NCI-H1092 (cell line): ENCODE measurements at regions not wholly inside any gene's neighbourhood (a gene's known extent, or its start where the extent isn't known, plus 50 kb on each side); places are given as distances from the start of the nearest gene placed in this dataset.
A peak's percentile ranks its signal among the peaks of the same experiment; 100 is the strongest.

Source experiments
- DNase-seq: peaks from one replicate; lab custom pipeline; 2025; lab: John Stamatoyannopoulos, UW

DNA sequence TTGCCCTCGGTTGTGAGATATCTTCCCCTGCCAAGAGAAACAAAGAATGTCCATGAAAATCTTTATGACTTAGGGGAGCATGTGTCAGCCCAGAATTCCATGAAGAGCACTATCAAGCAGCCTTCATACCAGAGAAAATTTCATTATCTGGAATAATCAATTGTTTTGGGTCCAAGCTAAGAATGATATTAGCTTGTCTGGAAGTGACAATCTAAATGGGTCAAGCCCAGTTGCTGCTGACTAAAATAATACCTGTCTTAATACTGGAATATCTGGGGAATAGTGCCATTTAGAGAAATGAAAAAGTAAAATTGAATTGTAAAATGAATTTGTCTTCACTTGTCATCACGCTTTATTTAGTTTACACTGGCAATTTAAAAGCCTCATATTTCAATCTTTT is 407.4 kb downstream of the PLA2G4A start:
- no peak for DNase-seq

GRCh38 chr1:187236676-187237075 is 407.9 kb downstream of the PLA2G4A start:
- DNase-seq, result no peak

DNA sequence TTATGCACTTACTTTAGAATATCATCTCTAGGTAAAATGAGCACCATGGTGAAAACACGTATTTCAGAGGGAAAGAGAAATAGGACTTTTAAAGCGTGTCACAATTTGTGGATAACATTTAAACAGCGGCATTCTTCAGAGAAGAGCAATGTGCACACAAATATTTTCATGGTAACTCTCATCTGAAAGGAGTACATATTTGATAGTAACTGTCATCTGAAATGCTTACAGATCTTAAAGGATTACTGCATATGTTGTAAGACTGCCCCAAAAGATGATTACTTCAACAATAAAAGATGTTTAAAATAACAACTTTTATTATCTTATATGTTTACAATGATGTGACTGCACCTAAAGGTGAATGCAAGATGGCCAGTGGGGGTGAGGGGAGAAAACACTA is 408.8 kb downstream of the PLA2G4A start:
- DNase-seq, result no peak

DNA sequence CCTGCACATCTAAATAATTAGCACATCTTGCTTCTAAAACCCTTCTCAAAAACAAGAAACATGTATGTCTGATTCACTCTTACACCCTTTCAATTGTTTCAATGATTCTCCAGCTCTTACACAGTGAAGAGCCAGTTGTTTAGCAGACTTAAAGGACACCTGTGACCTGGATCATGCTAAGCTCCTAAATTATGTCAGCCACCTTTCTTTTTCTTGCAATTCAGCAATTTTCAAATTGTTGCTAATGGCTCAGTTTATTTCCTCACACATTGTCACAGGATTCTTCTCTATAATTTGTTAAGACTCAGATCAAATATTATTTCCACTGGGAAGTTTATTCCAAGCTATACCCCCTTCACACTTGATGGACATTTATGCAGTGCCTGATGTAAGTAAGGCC is 413.2 kb downstream of the PLA2G4A start:
- DNase-seq, result no peak

- DNase-seq, result no peak
These were observed 415.9 kb downstream of the PLA2G4A start for GRCh38 chr1:187244623-187245022.

- DNase-seq, result no peak
These were observed 416.5 kb downstream of the PLA2G4A start for GRCh38 chr1:187245201-187245600.

DNA sequence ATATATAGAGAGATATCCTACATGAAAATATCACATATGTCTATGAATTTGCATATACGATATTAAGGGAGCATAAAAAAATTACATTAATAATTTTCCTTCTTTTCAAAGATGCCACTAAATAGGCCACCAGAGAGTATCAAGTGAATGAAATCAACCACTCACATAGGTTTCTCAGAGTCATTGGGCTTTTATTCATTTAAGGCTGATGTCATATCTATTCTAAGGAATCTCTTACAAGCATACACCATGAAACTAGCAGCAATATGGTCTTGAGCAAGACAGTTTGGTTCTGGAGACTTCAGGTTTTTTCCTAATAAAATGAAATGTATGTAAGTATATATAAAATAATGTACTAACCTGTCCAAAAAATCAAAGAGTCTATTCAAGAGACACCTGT is 420.4 kb downstream of the PLA2G4A start:
- no peak for DNase-seq

DNA sequence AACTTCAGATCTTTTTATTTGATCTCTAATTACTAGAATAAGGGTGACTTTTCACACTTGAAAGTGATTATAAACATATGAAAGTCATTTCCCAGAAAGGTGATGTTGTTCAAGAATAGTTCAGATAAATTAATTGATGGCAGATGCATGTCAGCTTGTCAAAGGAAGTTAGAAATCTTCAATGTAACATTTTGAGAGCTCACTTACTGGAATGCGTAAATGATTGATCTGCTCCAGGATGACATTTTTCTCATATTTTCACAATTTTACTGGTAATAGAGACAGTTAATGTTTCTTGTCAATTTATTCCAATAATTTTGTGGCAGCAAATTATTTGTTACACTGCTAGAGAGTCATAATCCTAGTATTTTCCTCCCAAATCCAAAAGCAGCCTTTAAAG is 424.2 kb downstream of the PLA2G4A start:
- no peak for DNase-seq

- DNase-seq, result no peak
These were observed 428.7 kb downstream of the PLA2G4A start for GRCh38 chr1:187257476-187257875.

DNA sequence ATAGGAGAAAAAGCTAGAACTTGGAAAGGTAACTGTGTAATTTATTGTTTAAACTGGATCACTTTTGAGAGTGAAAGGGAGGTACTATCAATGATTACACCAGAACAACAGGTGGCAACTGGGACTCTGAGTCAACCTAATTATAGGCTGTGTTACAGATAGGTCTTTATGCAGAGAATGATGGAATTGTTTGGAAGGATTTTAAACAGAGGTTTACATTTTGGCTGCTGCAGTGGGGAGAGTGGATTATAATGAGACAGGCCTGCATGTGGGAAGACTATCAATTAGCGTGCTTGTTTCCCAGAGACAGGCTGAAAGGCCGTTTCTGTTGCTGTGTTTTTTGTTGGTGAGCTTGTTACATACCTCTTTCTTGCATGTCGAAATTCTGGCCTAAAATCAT is 432.9 kb downstream of the PLA2G4A start:
- no peak for DNase-seq

DNA sequence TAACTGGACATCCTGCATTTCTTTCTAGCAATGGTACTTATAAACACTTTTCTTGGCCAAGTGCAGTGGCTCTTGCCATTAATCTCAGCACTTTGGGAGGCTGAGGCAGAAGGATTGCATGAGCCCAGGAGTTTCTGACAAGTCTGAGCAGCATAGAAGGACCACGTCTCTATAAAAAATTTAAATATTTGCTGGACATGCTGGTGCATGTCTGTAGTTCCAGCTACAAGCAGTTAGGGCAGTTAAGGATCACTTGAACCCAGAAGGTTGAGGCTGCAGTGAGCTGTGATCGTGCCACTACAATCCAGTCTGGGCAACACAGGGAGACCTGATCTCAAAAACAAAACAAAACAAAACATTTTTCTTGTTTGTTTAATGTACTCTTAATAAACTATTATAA is 434.0 kb downstream of the PLA2G4A start:
- DNase-seq, result no peak

DNA sequence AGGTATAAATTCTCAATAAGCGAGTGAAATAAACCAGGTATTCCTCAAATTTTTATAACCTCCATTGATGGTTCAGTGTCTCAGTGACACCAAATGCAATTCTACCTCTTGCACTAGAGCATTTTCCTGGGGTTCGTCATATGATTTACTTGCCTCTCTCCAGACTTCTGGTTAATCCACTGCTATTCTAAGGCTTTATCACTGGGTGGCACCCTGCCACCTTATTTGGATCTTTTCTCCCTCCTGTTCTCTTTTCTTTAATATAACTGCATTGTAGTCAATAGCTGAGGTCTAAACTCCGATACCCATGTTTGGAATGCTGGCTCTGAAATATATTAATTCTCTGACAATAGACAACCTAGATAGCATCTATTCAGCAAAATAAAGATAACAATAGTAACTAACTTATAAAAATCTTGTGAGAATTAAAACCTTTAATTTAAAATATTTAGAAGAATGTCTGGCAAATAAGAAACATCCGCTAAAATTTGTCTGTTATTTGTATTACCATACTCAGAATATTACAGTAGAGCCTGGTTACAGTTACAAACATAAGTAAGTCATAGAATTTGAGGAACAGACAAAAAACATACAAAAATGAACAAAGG is 436.4 kb downstream of the PLA2G4A start:
- peak; percentile 69 for DNase-seq

DNA sequence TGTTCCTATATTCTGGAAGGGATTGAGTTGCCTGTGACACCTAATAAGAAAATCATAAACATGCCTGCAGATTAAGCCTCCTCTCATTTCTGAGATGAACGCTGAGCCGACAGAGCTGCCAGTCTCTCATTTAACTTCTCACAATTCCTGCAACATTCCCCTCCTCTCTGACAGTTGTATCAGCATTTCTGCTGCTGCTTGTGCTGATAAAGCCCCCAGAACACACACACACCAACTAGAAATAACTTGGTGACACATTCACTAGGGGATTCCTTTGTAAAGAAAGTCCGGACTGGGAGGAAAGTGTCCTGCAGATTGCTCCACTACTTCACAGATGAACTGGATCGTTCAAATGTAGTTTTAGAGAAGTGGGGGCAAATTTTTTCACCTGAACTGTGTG is 437.3 kb downstream of the PLA2G4A start:
- no peak for DNase-seq

GRCh38 chr1:187267827-187268226 is 439.1 kb downstream of the PLA2G4A start:
- DNase-seq, result no peak

DNA sequence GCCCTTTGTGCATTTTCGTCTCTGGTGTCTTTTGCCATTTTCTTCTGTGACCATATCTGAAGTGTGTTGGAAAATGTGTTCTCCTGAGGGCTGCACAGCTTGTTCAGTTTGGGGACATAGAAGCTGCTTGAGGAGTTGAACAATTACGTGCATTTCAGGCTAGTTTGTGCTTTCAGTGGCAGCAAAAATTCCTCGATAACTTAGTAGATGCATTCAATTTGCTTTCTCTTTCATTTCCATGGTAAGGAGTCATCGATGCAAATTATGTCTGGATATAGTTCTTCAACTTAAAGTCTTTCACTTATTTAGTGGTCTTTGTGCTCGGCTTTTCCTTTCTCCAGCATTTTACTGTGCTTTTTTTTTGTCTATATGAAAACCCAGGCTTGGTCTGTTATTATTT is 441.5 kb downstream of the PLA2G4A start:
- DNase-seq, result no peak

- no peak for DNase-seq
These were observed 446.6 kb downstream of the PLA2G4A start for GRCh38 chr1:187275346-187275745.

DNA sequence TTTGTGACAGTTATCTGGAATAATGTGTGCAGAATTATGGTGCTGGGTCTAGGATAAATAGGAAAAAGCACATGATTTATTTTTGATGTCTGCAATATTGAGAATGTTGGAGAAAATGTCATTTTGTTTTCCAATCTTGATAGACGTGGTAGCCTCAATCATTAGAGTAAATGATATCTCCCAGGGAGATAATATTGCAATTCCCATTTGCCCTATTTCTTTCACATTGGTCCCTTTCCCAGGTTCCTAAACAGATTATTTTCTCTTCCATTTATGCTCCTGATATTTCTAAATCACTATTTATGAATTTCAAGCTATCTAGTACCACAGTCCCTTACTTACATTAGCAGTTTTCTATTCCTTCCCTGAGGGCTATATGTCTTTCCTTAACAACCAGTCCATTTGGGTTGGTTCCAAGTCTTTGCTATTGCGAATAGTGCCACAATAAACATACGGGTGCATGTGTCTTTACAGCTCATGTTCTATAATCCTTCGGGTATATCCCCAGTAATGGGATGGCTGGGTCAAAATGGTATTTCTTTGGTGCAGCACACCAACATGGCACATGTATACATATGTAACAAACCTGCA is 447.3 kb downstream of the PLA2G4A start:
- no peak for DNase-seq

DNA sequence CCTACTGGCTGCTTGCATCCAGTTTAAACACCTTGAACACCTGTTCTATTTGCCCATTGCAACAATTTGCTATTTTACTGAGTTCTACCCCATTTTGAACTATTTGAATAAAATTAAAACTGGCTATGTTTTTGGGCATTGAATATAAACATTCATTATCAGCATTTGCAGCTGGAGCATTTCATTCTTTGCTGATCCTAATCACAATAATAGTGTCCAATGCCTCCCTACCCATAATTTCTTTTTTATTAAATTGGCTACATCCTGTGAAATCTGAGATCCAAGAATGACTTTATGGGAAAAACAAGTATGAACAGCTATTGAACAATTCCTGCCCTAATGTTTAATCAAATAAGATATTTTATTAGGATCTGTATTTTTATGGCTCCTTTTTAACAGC is 447.9 kb downstream of the PLA2G4A start:
- no peak for DNase-seq

DNA sequence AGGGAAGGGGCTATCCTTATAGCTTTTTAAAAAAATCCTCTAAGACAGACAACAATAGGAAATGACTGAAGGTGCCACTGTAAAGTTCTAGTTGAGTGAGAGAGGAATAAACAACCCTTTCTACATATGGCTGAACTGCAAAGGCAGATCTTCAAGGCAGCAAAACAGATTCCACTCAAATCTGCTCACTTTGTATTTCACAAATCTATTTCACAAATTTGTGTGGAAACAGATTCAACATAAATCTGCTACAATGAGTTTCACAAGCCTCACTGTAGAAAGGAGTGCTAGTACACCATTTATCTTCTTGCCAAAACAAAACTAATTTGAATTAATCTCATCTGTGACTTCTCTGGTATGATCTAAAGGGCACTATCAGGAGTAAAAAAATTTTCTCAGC is 451.3 kb downstream of the PLA2G4A start:
- no peak for DNase-seq

- no peak for DNase-seq
These were observed 452.3 kb downstream of the PLA2G4A start for GRCh38 chr1:187281085-187281484.

DNA sequence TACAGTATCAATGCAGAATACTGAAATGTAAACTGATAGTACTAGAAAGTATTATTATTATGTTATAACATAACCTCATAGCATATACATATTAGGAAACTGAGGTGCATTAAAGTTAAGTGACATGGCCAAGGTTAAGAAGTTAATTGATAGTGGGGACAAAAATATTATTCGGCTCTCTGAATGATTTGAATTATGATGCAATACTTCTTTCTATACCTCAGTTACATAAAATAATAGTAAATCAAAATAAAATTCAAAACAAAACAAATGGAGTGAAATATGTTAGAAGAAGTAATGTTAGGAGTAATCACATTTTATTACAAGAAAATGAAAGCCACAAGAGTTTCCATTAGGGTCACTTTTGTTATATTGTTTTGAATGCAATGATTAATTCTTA is 455.2 kb downstream of the PLA2G4A start:
- DNase-seq, result no peak

GRCh38 chr1:187294421-187295201 is 465.9 kb downstream of the PLA2G4A start:
- DNase-seq, result no peak

DNA sequence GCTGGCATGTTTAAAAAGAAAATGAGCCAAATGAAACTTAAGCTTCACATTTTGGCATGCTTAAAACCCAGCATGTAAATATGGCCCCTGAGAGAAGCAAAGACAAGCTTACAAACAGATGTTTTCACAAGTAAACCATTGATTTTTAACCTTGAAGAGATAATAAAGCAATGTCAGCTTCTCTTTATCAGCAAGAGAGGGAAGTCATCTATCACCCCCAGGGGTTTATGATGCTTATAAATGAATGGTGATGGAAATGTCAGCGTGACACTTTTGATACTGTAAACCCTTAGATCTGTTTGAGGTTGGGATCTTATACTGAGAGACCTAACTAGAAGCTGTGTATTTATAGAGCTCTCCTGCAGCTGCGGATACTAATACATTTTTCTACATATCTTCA is 471.3 kb downstream of the PLA2G4A start:
- DNase-seq, result no peak
